GM12872 (cell line): ENCODE measurements at regions not wholly inside any gene's neighbourhood (a gene's known extent, or its start where the extent isn't known, plus 50 kb on each side); places are given as distances from the start of the nearest gene placed in this dataset.

Experiments used
- CTCF ChIP-seq: IDR thresholded peaks from 3 replicates; pipeline ENCODE4 v1.5.1; 2011; ENCODE audit warnings: low read depth, mild to moderate bottlenecking, low read length, moderate library complexity; ENCODE audit not compliant: insufficient read depth

- no peak for TF ChIP-seq CTCF
Measured at GRCh38 chr1:118291661-118292060, 106.6 kb upstream of the SPAG17 start.

- TF ChIP-seq CTCF = no peak
Measured at GRCh38 chr1:118290571-118290970, 105.5 kb upstream of the SPAG17 start.

GRCh38 chr1:118290046-118290445 is 105.0 kb upstream of the SPAG17 start:
- no peak for TF ChIP-seq CTCF

- TF ChIP-seq CTCF = no peak
Measured at GRCh38 chr1:118275472-118276115, 90.6 kb upstream of the SPAG17 start.

GRCh38 chr1:118272884-118273283 is 87.9 kb upstream of the SPAG17 start:
- TF ChIP-seq CTCF = no peak

- TF ChIP-seq CTCF = no peak
Measured at GRCh38 chr1:118271883-118272282, 86.9 kb upstream of the SPAG17 start.

- no peak for TF ChIP-seq CTCF
Measured at GRCh38 chr1:118269598-118269997, 84.6 kb upstream of the SPAG17 start.
